Colon (tissue), 2 donors: ENCODE measurements at regions not wholly inside any gene's neighbourhood (a gene's known extent, or its start where the extent isn't known, plus 50 kb on each side); places are given as distances from the start of the nearest gene placed in this dataset.

Experiments
- FAIRE-seq: peaks from 2 replicates; lab custom pipeline; 2012; peaks lifted over from hg19 to GRCh38; lab: Jason Lieb, UNC
- donor health status: control.
- donor health status: control.

GRCh38 chr1:36717431-36717830 is 234.7 kb upstream of the CSF3R start:
- FAIRE-seq: no peak

- no peak for FAIRE-seq
Measured at GRCh38 chr1:36715797-36716196, 233.1 kb upstream of the CSF3R start.

GRCh38 chr1:36714301-36714700 is 231.6 kb upstream of the CSF3R start:
- FAIRE-seq: peak; percentile 24

- FAIRE-seq: no peak
Measured at GRCh38 chr1:36711480-36711879, 228.8 kb upstream of the CSF3R start.

- no peak for FAIRE-seq
Measured at GRCh38 chr1:36710951-36711350, 228.2 kb upstream of the CSF3R start.

GRCh38 chr1:36709869-36710481 is 227.3 kb upstream of the CSF3R start:
- FAIRE-seq: no peak

GRCh38 chr1:36708587-36708986 is 225.9 kb upstream of the CSF3R start:
- no peak for FAIRE-seq

GRCh38 chr1:36707221-36707620 is 224.5 kb upstream of the CSF3R start:
- FAIRE-seq: no peak

- no peak for FAIRE-seq
Measured at GRCh38 chr1:36706416-36706815, 223.7 kb upstream of the CSF3R start.

GRCh38 chr1:36705629-36706028 is 222.9 kb upstream of the CSF3R start:
- no peak for FAIRE-seq

GRCh38 chr1:36703526-36704208 is 221.0 kb upstream of the CSF3R start:
- no peak for FAIRE-seq

- no peak for FAIRE-seq
Measured at GRCh38 chr1:36702963-36703362, 220.2 kb upstream of the CSF3R start.

- FAIRE-seq: no peak
Measured at GRCh38 chr1:36699113-36699911, 216.6 kb upstream of the CSF3R start.

- no peak for FAIRE-seq
Measured at GRCh38 chr1:36697836-36698605, 215.3 kb upstream of the CSF3R start.

GRCh38 chr1:36696261-36696940 is 213.7 kb upstream of the CSF3R start:
- FAIRE-seq: no peak

- no peak for FAIRE-seq
Measured at GRCh38 chr1:36693603-36694002, 210.9 kb upstream of the CSF3R start.

GRCh38 chr1:36693161-36693525 is 210.4 kb upstream of the CSF3R start:
- FAIRE-seq: no peak

GRCh38 chr1:36692465-36693160 is 209.9 kb upstream of the CSF3R start:
- no peak for FAIRE-seq

GRCh38 chr1:36691374-36691773 is 208.7 kb upstream of the CSF3R start:
- FAIRE-seq: no peak

- no peak for FAIRE-seq
Measured at GRCh38 chr1:36689992-36690391, 207.3 kb upstream of the CSF3R start.

GRCh38 chr1:36687312-36687711 is 204.6 kb upstream of the CSF3R start:
- no peak for FAIRE-seq
